ENCODE measurements at regions not wholly inside any gene's neighbourhood (a gene's known extent, or its start where the extent isn't known, plus 50 kb on each side); places are given as distances from the start of the nearest gene placed in this dataset.

DNA sequence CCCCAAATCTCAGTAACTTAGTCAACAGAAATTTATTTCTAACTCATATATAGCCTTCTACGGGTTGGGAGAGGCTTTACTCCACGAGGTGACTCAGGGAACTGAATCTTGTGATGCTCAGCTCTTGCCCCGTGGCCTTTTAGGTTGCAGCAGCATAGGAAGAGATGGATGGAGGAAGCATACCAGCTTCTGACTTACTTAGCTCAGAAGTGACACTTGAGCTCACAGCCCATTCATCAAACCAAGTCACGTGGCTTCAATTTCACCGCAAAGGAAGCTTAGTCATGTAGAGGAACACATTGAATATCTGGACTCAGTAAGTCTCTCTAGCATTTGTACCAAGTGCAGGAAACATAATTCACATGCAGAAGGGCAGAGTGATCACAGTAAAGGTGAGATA is 124.1 kb upstream of the KCNN2 start:
- TF ChIP-seq POLR2A (IDR thresholded peaks at IDR 0.05): no peak
- TF ChIP-seq, protein P1, sequence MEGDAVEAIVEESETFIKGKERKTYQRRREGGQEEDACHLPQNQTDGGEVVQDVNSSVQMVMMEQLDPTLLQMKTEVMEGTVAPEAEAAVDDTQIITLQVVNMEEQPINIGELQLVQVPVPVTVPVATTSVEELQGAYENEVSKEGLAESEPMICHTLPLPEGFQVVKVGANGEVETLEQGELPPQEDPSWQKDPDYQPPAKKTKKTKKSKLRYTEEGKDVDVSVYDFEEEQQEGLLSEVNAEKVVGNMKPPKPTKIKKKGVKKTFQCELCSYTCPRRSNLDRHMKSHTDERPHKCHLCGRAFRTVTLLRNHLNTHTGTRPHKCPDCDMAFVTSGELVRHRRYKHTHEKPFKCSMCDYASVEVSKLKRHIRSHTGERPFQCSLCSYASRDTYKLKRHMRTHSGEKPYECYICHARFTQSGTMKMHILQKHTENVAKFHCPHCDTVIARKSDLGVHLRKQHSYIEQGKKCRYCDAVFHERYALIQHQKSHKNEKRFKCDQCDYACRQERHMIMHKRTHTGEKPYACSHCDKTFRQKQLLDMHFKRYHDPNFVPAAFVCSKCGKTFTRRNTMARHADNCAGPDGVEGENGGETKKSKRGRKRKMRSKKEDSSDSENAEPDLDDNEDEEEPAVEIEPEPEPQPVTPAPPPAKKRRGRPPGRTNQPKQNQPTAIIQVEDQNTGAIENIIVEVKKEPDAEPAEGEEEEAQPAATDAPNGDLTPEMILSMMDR (IDR thresholded peaks at IDR 0.05): no peak
